AG09319 (cell line): ENCODE measurements at regions not wholly inside any gene's neighbourhood (a gene's known extent, or its start where the extent isn't known, plus 50 kb on each side); places are given as distances from the start of the nearest gene placed in this dataset.

Experiments
- DNase-seq: peaks from one replicate; pipeline ENCODE4 v3.0.0-alpha.2; 2010; ENCODE audit warnings: low read depth; ENCODE audit errors: extremely low read depth
- CTCF ChIP-seq: IDR thresholded peaks from 2 replicates; pipeline ENCODE4 v1.5.1; 2011; ENCODE audit warnings: low read depth, mild to moderate bottlenecking, inconsistent platforms, low read length, moderate library complexity

- no peak for TF ChIP-seq CTCF
These were observed 263.0 kb upstream of the CCL2 start for GRCh38 chr17:33992113-33992512.

GRCh38 chr17:34000639-34001038 lies 254.4 kb upstream of the CCL2 start:
- DNase-seq = no peak
- no peak for TF ChIP-seq CTCF

More at GRCh38 chr17:33992113-33992512, 263.0 kb upstream of the CCL2 start:
- no peak for DNase-seq

- no peak for TF ChIP-seq CTCF
These were observed 253.8 kb upstream of the CCL2 start for GRCh38 chr17:34001246-34001645.

DNA sequence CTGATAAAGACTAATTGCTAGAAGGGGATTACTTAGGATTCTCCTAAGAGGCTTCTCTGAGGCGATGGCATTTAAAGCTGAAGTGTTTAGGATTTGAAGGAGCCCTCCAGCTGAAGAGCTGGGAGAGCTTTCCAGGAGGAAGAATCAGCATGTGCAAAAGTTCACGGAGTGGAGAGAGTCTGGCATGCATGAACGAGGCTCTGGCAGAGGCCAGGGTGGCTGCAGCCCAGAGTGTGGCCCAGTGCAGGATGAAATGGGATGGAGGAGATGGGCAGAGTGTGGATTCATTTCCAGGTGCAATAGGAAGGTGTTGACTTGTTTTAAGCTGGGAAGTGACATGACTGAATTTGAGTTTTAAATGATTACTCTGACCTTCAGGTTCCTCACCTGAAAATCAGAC lies 249.0 kb upstream of the CCL2 start:
- TF ChIP-seq CTCF = no peak
- no peak for DNase-seq

More at GRCh38 chr17:34001246-34001645, 253.8 kb upstream of the CCL2 start:
- DNase-seq = no peak

DNA sequence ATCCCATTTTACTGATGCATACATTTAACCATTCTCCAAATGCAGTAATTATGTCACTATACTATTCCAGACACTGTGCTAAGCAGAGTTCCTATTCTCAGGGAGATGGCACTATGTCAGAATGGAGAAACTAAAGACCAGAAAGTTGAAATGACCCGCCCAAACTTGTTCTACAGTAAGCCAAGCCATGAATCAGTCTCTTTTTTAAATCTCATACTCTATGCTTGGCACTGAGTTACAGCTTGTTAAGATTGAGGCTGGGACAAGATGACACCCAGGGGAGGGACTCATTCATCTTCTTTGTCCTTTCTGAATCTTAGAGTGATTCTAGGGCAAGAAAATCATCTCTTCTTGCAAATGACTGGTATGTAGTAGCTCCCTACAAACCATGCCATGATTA lies 247.0 kb upstream of the CCL2 start:
- no peak for TF ChIP-seq CTCF
- no peak for DNase-seq

GRCh38 chr17:34009912-34010311 lies 245.2 kb upstream of the CCL2 start:
- TF ChIP-seq CTCF = no peak
- no peak for DNase-seq

DNA sequence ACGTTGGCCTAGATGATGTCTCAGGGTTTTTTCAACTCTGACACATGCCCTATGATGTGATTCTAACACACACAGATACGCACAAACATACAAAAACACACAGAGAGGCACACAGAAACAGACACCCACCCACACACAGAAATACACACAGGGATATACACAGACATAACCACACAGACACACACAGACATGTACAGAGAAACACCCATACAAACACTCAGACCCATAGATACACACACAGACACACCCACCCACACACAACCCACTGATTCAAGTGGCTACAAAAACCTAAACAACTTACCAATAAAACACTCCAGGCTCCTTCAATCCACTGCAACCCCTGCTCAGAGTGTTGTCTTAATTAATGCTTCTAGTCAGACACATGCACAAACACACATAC lies 244.6 kb upstream of the CCL2 start:
- TF ChIP-seq CTCF = no peak
- DNase-seq = no peak
